Stimulated activated CD8-positive, alpha-beta memory T cell treated with anti-CD3 and anti-CD28 coated beads, Interleukin-4, amount 100 ng/mL, for 48 hours (primary cell): ENCODE measurements at regions not wholly inside any gene's neighbourhood (a gene's known extent, or its start where the extent isn't known, plus 50 kb on each side); places are given as distances from the start of the nearest gene placed in this dataset.

Experiments
- DNase-seq: peaks from one replicate; pipeline ENCODE4 v3.0.0-alpha.2; 2020

DNA sequence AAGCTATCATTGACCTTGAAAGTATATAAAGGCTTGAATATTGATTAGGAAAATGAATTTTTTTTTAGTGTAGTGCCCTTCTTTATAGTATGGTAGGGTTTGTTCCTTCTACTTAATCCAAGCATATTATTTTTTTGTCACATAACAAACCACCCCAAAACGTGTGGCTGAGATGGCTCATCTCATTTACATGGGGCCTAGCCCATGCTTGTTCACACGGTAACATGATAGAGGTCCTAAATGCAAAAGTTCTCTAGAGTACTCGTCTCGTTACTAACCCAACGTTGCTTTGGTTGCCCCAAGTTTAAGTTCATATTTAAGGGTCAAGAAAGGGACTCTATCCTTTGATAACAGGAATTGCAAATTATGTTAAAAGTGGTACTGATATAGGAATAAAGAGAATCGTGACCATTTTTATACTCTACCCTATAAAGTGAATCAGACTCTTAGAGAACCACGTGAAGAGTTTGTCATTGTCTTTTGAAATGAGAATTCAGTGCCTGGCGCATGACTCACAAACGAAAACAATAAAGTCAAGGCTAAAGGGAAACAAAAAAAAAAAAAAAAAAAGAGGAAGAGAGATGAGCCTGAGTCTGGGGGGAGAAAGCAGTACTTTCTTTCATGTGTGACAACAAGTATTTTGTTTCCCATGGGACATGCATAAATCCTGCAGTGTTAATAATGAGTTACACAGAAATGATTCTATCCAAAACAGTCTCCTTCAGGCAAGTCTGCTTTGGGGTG, 402.8 kb upstream of the NWD2 start:
- no peak for DNase-seq

DNA sequence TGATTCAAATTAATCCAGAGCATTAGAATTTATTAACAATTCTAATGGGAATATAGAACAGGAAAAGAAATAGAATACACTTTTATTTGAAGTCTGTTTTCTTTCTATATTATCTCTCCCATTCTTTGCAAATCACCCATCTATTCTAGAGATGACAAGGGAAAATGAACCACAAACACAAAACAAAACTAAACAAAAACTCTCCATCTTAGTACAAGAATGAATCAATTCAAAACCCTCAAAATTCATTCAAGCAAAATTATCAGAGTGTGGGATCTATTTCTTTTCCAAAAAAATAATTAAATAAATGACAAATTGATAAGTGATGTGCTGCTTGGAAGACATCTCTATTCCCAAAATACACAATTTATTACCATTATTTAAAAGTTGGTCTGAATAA, 400.1 kb upstream of the NWD2 start:
- DNase-seq = no peak

DNA sequence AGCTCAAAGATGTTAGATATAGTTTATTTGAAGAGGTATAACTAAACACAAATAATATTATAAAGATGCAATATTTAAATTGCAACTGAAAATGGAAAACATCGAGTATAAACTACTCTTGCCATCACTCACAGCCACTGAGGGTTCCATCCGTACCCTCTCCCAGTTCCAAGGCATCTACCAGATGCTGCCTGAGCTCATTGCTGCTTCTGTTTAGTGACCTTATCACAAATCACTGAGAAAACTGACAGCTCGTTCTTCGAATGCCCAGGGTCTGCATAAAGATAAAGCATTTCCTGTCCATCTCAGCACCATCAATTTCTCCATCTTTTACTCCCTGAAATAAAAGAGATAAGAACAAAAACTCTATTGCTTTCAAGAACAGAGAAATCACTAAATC, 391.7 kb upstream of the NWD2 start:
- no peak for DNase-seq

DNA sequence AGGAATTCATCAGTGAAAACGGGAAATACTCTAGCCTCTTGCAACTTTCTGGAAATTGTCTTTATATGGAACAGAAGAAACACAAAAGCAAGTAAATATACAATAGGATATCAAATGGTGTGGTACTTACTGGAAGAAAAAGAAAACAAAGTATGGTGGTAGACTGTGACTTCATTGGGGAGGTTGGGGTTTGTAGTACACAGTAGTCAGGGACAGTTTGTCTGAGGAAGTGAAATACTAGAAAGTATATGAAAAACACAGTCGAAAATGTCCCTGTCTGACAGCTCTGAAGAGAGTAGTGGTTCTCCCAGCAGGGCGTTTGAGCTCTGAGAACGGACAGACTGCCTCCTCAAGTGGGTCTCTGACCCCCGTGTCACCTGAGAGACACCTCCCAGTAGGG, 390.0 kb upstream of the NWD2 start:
- DNase-seq = no peak

DNA sequence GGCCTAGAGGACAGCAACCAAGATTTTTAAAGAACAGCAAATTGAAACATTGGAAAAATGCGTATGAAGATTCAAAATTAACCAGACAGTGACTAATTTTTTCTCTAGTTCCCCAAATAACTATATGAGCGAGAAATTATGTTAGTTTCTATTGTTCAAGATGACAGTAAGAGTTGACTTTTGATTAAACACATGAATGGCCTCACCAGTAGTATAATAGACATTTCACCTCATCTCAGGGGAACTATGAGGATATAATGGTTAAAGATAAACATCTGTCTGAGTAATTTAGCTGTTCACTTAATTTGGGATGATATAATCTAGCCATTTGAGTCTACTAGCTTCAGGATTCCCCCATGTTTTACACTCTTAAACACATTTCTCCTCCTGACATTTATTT, 380.9 kb upstream of the NWD2 start:
- DNase-seq = no peak

DNA sequence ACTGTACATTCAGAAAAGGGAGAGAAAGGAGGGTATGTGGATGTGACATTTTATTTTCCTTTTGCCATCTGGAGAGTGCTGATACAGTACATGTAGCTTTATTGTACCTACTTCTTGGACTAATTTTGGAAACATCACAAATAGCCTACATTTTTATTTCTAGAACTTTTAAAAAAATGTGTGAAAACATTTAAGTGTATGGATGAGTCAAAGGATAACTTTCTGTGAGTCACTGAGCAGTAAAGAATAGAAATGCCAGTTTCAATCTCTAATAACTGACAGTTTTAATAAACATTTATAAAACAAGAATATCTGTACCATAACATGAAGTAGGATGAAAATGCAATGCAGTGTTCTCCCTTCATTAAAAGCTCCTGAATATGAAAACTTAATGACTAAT, 374.4 kb upstream of the NWD2 start:
- no peak for DNase-seq

DNA sequence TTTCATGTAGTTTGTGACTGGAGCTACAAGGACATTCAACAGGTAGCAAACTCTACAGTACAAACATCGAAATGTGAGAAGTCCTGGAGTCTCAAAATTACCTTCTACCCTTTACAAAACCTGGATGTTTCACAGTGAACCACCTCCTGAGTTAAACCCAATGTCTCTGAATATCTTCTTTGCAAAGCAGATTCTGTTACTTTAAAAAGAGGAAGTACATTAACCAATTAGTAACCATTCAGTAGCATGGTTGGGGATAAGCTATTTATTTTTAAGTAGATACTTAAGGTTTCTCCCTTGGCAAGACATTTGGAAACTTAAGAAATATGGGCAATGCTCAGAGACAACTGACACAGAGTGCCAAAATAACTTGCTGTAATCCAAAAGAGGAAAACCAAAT, 371.9 kb upstream of the NWD2 start:
- no peak for DNase-seq

DNA sequence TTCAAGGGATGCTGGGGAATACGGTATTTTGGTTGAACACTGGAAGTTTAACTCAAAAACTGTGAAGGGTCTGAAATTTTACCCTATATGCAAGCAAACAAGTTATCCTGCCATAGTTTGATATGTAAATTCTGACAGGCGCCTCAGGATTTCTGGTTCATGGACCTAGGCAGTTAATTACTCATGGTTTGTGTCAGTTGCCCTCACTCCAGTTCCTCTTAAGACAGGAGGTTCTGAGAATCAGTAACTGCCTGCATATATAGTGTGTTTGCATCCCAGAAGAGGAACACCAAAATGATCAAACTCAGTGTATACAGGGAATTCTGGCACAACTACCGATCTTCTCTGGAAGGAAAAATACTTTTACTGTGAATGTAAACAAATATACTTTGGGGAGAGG, 360.4 kb upstream of the NWD2 start:
- DNase-seq = no peak

DNA sequence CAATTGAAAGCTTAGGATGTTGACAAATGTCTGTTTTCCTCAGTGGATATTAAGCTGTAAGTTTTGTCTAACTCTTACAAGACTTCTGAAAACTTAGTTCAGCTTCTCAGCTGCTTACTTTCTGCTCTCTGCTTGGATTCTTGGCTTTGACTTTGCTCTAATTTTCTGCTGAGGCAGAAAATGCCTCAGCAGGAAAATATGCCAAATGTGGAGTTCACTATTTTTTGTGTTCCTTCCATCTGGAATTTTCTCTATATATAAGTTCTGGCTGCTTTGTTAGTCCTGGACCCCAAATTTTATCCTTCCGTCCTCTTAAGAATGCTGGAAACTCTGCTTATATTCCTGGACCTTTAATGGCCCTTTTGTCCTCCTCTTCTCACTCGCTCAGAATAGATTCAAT, 352.6 kb upstream of the NWD2 start:
- DNase-seq = no peak

DNA sequence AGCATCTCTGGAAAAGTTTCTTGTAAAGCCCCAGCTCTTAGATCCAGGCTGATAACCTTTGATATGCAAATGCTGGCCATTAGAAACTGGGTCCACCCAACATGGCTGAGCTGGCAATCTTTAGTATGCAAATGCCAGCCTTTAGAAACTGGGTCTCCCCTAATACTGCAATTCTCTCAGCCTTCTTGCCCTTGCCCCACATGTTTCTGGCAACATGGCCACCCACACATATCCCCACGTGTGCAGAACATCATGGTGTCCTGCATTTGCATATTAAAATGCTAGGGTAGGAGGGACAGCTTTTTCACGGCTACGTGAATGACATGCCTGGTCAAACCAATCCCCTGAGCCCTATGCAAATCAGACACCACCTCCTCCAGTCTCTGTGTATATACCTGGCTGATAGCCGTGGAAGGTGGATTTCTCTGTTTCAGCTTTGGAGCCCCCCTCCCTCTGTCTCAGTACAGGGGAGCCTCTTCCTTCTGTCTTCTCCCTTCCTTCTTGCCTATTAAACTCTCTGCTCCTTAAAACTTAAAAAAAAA, 344.0 kb upstream of the NWD2 start:
- no peak for DNase-seq

DNA sequence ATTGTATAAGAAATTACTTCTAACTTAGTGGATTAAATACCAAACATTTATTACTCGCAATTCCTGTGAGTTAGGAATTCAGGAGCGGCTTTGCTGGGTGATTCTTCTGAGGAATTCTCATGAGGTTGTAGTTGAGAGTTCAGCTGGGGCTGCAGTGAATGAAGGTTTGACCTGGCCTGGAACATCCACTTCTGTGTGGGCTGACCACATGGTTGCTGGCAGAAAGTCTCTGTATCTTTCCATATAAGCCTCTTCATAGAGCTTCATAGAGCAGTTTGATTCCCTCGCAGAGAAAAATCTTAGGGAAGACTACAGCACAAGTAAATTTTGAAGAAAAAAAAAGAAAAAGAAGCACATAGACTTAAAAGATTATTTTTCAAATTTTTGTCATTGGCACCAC, 339.7 kb upstream of the NWD2 start:
- DNase-seq = no peak

DNA sequence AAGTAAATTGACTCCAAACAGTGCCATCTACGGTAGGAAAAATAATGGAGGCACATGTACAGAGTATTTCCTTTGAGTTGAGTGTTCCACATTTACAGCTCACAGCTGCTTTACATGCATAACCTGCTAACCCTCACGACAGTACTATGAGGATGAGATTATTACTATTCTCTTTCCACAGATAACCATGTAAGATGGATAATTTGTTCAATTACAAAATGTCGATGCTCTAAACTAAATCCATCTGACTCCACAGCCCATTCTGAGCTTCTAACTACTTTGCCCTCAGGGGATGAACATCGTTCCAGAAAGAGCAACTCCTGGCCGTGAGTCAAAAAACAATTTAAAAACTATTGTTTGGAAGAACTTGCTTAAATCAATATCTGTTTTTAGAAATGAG, 330.4 kb upstream of the NWD2 start:
- no peak for DNase-seq

DNA sequence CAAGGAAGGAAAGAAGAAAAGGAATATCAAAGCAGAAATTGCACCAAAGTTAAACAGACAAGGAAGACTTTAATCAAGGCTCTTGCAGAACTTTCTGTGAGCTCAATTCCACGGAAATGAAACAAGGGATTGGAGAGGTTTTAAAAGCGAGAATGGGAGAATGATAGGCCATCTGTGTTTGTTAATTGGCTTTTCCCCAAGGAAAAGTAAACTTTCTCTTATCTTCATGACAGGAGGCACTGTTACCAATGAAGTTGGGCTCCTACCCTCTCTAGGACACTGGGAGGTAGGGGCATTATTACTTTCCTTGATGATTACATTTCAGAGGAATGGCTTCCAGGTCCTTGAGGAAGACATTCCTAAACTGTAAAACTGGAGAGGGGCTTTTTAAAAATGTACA, 328.8 kb upstream of the NWD2 start:
- no peak for DNase-seq

DNA sequence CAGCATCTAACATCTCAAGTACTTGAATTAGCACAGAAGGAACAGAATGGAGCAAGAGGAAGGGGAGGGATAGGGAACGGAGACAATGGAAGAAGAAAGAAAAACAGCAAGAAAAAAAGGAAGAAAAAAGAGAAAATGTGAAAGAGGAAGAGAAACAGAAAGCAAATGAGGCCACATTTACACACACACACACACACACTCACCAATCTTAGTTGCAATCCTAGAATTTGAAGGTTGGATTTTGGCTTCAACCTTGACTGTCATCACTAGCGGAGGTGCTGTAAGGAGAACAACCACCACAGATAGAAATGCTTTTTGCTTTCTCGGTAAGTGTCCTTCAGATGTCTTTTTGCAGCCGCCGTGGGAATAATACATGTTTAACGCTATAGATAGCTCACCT, 327.1 kb upstream of the NWD2 start:
- DNase-seq = no peak

DNA sequence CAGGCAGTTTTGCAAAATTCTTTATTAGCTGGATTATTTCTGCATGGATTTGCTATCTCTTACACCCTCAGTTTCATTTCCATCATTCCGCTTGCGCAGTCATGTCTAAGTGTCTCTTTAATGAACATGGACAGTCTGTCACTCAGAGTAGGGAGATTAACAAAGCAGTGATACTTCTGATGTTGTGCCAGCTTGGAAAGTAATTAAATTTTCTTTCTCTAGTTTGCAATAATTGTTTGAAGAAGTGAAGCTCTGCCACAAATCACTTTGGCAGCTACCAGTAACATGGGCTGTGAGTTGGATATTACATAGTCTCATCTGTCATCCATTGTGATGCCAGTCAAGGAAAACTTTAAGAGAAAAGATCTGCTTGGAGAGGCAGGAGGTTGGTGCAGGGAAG, 324.8 kb upstream of the NWD2 start:
- no peak for DNase-seq

DNA sequence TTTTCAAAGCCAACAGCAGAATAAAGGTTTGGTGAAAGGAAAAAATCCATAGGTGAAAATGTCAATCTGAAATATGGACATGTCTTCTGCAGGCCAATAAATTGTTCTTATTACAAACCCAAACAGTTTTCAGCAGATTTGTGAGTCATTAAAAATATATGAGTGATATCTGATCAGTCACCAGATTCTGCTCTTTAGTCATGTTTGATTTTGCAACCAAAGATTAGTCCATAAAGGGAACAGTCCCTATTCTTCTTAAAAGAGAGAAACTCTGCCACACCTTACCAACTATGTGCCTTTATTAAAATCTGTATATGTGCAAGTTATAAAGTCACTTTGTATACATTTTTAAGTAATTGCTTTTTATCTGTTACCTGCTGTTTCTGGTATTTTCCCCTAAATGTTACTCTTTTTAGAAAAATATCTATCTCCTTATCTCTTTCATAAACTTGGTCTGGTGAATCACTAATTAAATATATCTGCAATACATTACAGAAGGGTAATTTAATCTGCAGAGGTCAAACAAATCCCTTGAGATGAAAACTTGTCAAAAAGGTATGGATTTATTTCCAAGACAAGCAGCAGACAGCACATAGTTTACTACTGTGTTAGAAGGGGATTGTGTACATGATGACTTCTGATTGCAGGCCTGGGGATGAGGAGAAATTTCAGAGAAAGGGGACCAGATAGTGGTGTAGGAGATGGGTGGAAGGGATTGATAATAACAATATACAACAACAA, 322.9 kb upstream of the NWD2 start:
- no peak for DNase-seq

DNA sequence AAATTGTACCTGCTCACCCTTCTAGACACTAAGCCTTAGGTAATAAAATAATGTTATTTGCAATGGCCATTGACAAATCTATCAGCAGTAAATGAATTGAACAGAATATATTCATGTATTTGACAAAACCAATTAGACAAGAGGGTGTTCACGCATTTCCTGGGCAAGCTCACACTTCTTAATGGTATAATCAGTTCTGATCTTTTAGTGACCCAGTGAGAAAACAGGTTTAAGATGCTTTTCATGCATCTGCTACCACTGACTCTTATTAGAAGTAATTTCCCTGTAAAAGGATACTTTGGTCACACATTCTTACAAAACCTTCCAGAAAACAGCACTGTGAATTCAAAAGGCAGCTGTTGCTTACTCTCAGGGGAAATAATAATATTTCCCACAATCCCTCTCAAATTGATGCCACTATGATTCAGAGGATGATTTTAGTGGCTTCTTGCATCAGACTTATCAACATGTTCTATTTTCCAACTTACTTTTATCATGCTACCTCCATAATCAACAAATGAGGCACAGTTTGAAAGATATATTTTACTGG, 313.9 kb upstream of the NWD2 start:
- no peak for DNase-seq

DNA sequence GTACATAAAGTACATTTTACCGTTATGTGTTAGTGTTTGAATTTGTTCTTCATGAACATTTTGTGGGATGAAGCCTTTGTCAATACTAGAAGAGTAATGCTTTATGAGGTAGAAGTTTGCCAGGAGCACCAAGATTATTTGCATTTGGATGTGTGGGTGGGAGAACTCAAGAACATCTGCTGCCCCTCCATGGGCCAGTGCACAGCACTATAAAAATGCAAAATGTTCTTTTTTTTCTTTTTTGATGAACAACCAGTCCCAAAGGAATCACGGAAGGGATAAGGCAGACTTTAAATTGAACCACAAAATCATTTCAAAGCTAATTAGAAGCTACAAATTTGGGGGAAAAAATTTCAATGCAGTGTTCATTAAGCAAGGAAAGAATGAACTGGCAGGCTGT, 300.3 kb upstream of the NWD2 start:
- DNase-seq = no peak

DNA sequence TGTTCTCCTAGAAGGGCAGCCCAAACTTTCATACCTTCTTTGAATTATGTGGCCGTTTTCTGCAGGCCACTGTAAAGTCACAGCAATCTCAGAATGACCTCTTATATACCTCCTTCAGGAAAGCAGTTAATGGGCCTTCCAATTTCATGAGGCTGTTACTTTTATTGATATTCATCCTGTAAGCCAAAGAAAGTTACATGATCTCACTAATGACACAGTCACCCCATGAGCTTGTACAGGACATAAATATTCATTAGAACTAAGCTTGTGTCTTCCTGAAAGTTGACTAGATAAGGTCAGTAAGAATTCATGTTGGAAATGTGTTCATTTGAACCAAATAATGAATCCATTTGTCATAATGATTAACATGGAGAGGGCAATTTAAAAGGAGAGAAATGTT, 283.1 kb upstream of the NWD2 start:
- no peak for DNase-seq

DNA sequence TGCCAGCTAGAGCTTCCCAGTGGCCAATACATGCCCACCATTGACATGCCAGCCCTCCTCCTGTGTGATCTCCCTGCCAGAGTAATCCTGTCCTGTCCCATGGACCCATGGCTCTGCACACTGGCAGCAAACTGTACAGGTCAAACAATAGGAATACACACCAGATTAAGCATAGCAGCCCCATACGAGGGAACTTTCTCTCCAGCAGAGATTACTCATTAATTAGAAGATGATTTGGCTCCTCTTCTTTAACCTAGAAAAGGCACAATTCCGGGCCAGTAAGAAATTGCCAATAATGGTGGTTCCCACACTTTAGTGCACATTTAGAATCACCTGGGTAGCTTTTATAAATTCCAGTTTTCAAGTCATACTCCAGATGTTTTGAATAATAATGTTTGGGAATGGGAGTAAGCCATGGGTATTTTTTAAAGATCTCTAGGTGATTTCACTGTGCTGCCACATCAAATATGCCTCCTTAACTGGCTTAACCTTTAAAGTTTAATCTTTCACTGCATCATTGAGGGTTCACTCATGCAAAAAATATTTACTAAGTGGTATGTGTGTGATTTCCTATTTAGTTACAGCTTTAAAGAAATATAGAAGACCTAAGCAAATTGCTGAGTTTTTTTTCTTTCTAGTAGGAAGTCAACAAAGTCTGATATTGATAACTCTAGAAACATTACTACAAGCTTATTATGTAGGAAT, 277.6 kb upstream of the NWD2 start:
- DNase-seq = no peak

DNA sequence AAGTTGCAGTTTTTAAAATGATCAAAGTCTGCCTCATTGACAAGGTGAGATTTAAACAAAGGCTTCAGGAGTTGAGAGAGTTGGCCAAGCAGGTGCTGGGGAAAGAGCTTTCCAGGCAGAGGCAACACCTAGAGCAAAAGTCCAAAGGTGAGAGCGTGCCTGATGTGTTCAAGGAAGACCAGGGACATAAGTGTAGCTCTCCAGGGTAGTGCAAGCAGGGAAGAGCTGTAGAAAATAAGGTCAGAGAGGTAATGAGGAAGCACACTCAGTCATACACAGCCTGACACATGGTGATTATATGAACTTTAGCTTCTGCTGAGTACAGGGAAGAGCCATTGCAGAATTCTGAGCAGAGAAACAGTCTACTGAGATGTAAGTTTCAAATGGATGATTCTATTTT, 265.0 kb upstream of the NWD2 start:
- DNase-seq = no peak

DNA sequence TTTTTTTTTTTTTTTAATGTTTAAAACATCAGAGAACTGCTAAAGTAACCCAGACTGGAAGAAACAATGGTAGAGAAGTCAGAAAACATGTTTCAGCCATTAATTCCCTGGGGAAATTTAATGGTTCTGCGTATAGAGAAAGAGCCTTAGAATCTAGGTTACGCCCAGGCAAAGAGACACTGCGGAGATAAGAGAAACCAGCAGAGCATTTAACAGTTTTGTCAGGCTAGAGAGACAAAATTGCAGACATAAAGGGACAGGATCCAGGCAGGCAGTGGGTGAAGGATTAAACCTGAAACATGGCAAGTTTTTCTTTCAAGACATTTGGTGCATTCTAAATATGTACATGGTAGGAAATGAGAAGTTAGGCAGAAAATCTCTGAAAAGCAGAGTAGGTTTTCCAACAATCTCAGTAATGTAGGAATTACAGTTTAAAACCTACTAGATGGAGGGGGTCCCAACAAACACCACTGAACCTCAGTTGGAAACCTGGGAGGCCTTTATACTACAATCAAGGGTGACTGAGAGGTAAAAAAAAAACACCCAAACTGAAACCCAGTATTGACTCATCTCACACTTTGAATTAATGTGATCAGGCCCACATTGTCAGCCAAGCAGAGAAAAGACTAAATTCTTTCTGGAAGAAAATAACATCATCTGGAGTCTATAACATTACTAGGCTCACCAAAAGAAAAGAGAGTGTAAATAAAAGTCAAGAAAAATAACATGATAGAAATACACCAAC, 254.2 kb upstream of the NWD2 start:
- no peak for DNase-seq

DNA sequence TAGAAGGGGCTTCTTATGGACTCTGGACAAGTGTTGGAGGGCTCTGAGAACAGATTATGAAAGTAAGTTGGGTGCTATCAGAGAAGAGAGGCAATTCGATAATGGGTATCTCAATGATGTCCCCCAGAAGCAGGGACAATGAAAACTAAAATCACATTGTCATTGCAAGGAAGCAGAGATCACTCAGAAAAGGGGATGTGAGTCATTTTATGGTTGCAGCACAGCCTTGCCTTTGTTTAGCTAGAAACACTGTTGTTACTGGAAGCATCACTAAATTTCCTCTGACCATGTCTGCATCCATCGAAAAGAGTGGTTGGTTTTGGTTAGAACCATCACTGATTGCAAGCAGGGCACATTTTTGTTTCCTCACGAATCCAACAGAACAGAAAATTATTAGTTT, 246.8 kb upstream of the NWD2 start:
- no peak for DNase-seq
